ENCODE measurements at regions not wholly inside any gene's neighbourhood (a gene's known extent, or its start where the extent isn't known, plus 50 kb on each side); places are given as distances from the start of the nearest gene placed in this dataset.

GRCh38 chr13:90416938-90417337 lies 930.5 kb upstream of the MIR17HG start (continued):
- no peak for TF ChIP-seq ESRRA (CRISPR knock-in tag; IDR thresholded peaks at IDR 0.05; ENCODE audit: borderline replicate concordance)
- TF ChIP-seq, protein P1, sequence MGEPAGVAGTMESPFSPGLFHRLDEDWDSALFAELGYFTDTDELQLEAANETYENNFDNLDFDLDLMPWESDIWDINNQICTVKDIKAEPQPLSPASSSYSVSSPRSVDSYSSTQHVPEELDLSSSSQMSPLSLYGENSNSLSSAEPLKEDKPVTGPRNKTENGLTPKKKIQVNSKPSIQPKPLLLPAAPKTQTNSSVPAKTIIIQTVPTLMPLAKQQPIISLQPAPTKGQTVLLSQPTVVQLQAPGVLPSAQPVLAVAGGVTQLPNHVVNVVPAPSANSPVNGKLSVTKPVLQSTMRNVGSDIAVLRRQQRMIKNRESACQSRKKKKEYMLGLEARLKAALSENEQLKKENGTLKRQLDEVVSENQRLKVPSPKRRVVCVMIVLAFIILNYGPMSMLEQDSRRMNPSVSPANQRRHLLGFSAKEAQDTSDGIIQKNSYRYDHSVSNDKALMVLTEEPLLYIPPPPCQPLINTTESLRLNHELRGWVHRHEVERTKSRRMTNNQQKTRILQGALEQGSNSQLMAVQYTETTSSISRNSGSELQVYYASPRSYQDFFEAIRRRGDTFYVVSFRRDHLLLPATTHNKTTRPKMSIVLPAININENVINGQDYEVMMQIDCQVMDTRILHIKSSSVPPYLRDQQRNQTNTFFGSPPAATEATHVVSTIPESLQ (CRISPR knock-in tag; IDR thresholded peaks at IDR 0.05), result no peak
- no peak for TF ChIP-seq SOX15 (CRISPR knock-in tag; IDR thresholded peaks at IDR 0.05)

DNA sequence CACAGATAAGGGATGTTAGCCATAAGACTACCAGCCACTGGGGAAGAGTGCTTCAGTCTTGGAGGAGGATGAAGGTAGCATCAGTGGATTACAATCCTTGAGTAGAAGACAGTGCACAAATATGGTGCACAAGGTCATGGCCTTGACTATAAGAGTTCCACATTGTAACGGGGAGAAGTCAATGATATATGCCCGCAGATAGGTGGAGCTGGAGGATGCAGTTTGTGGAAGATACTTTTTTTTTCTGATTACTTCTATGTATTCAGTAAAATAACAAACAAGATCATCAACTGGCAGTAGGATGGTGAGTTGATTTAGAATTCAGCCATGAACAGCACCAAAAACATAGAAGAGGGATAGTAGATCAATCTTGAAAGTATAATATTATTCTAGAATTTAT lies 926.8 kb upstream of the MIR17HG start:
- Mint-ChIP-seq H3K4me3 (no peak overlapping the region), H3K27ac (no peak overlapping the region), H3K27me3 (ENCODE audit: low read depth) (no peaks in the 10 kb centered on the region), H3K4me1 (peaks cover 7% of the 10 kb centered on the region), H3K36me3 (no peaks in the 10 kb centered on the region), H3K9me3 (no peaks in the 10 kb centered on the region; the same call in 1 of the 2 replicates)
- DNase-seq (ENCODE audit: low spot score), result no peak
- POLR2A ChIA-PET, result no interaction called here
- ATAC-seq, result no peak
- CTCF ChIA-PET, result no interaction called here
- TF ChIP-seq CTCF (IDR thresholded peaks at IDR 0.05) (no peak), FOXP1 (CRISPR knock-in tag; IDR thresholded peaks at IDR 0.05; ENCODE audit: borderline replicate concordance) (no peak), OVOL2 (CRISPR knock-in tag; IDR thresholded peaks at IDR 0.05; ENCODE audit: borderline replicate concordance) (no peak), ZNF317 (CRISPR knock-in tag; IDR thresholded peaks at IDR 0.05; ENCODE audit: borderline replicate concordance, low read depth) (no peak), SMAD3 (CRISPR knock-in tag; IDR thresholded peaks at IDR 0.05; ENCODE audit: borderline replicate concordance) (no peak), NFATC4 (CRISPR knock-in tag; IDR thresholded peaks at IDR 0.05) (no peak), RORB (CRISPR knock-in tag; IDR thresholded peaks at IDR 0.05) (no peak), EMX1 (CRISPR knock-in tag; IDR thresholded peaks at IDR 0.05) (no peak), CDX4 (CRISPR knock-in tag; IDR thresholded peaks at IDR 0.05; ENCODE audit: borderline replicate concordance) (no peak), ZNF232 (CRISPR knock-in tag; IDR thresholded peaks at IDR 0.05) (no peak), KAT7 (CRISPR knock-in tag; IDR thresholded peaks at IDR 0.05; ENCODE audit: borderline replicate concordance) (no peak)
- TF ChIP-seq, protein P2, sequence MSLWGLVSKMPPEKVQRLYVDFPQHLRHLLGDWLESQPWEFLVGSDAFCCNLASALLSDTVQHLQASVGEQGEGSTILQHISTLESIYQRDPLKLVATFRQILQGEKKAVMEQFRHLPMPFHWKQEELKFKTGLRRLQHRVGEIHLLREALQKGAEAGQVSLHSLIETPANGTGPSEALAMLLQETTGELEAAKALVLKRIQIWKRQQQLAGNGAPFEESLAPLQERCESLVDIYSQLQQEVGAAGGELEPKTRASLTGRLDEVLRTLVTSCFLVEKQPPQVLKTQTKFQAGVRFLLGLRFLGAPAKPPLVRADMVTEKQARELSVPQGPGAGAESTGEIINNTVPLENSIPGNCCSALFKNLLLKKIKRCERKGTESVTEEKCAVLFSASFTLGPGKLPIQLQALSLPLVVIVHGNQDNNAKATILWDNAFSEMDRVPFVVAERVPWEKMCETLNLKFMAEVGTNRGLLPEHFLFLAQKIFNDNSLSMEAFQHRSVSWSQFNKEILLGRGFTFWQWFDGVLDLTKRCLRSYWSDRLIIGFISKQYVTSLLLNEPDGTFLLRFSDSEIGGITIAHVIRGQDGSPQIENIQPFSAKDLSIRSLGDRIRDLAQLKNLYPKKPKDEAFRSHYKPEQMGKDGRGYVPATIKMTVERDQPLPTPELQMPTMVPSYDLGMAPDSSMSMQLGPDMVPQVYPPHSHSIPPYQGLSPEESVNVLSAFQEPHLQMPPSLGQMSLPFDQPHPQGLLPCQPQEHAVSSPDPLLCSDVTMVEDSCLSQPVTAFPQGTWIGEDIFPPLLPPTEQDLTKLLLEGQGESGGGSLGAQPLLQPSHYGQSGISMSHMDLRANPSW (CRISPR knock-in tag; conservative IDR thresholded peaks at IDR 0.05; ENCODE audit: low read depth), result no peak
- TF ChIP-seq, protein P1 (CRISPR knock-in tag; IDR thresholded peaks at IDR 0.05), result no peak
